CD4-positive, alpha-beta memory T cell (primary cell): ENCODE measurements at regions not wholly inside any gene's neighbourhood (a gene's known extent, or its start where the extent isn't known, plus 50 kb on each side); places are given as distances from the start of the nearest gene placed in this dataset.

ENCODE experiments used
- CTCF ChIA-PET: fragments of 350-600 bp; sonication (Branson Sonifier 250); formaldehyde crosslinking; loops from one replicate; lab custom pipeline; 2021; ENCODE audit warnings: inconsistent platforms; ENCODE audit not compliant: partially characterized antibody; lab: Charles Lee
- POLR2A ChIA-PET: fragments of 350-600 bp; sonication (Branson Sonifier 250); formaldehyde crosslinking; loops from one replicate; lab custom pipeline; 2021; ENCODE audit not compliant: partially characterized antibody; lab: Charles Lee
- DNase-seq, 5 donors: peaks; one replicate each; pipeline versions ENCODE4 v3.0.0 to v3.0.0-alpha.2; 2020 to 2022; ENCODE audit warnings: mixed read lengths in 1 of 5
- H3K27ac ChIP-seq: one replicate; pipeline ENCODE4 v1.7.0; 2013; ENCODE audit warnings: low read depth, low read length
- H3K27me3 ChIP-seq: 2 replicates; pipeline ENCODE4 v1.7.0; 2013; ENCODE audit warnings: mild to moderate bottlenecking, low read length, moderate library complexity; ENCODE audit not compliant: insufficient read depth
- H3K36me3 ChIP-seq: 2 replicates; pipeline ENCODE4 v1.7.0; 2013; ENCODE audit warnings: mild to moderate bottlenecking, low read length, moderate library complexity; ENCODE audit not compliant: insufficient read depth
- H3K4me1 ChIP-seq: 2 replicates; pipeline ENCODE4 v1.7.0; 2013; ENCODE audit warnings: mild to moderate bottlenecking, low read length, moderate library complexity; ENCODE audit not compliant: insufficient read depth
- H3K4me3 ChIP-seq, 2 donors: one replicate each; pipeline ENCODE4 v1.7.0; 2013; ENCODE audit warnings: low read length in 2 of 2, mild to moderate bottlenecking in 1 of 2
- H3K9me3 ChIP-seq, 2 donors: one replicate each; pipeline ENCODE4 v1.7.0; 2013; ENCODE audit warnings: low read length in 2 of 2, control low read depth in 1 of 2; ENCODE audit not compliant: control insufficient read depth in 1 of 2
- H3K27ac Mint-ChIP-seq, 7 donors: one replicate each; pipeline ENCODE4 v1.8.0; 2020 to 2021; ENCODE audit warnings: mixed read lengths in 7 of 7, mild to moderate bottlenecking in 6 of 7, inconsistent platforms in 3 of 7, moderate library complexity in 3 of 7
- H3K27me3 Mint-ChIP-seq, 2 donors: one replicate each; pipeline ENCODE4 v1.8.0; 2020 to 2021; ENCODE audit warnings: mixed read lengths in 2 of 2
- H3K36me3 Mint-ChIP-seq, 2 donors: one replicate each; pipeline ENCODE4 v1.8.0; 2020 to 2021; ENCODE audit warnings: mixed read lengths in 2 of 2, inconsistent platforms in 1 of 2, mild to moderate bottlenecking in 1 of 2
- H3K4me1 Mint-ChIP-seq, 4 donors: one replicate each; pipeline ENCODE4 v1.8.0; 2020 to 2021; ENCODE audit warnings: mixed read lengths in 4 of 4, mild to moderate bottlenecking in 1 of 4
- H3K4me3 Mint-ChIP-seq, 8 donors: one replicate each; pipeline ENCODE4 v1.8.0; 2020 to 2021; ENCODE audit warnings: mixed read lengths in 8 of 8, mild to moderate bottlenecking in 7 of 8, moderate library complexity in 6 of 8, inconsistent platforms in 3 of 8
- H3K9me3 Mint-ChIP-seq, 8 donors: one replicate each; pipeline ENCODE4 v1.8.0; 2020 to 2021; ENCODE audit warnings: mixed read lengths in 8 of 8, mild to moderate bottlenecking in 5 of 8, inconsistent platforms in 3 of 8, moderate library complexity in 1 of 8
- intact Hi-C: fragments of 100-400 bp; cut with micrococcal nuclease; formaldehyde crosslinking; loops from one replicate; pipeline ENCODE4 v1.15.1; 2023

DNA sequence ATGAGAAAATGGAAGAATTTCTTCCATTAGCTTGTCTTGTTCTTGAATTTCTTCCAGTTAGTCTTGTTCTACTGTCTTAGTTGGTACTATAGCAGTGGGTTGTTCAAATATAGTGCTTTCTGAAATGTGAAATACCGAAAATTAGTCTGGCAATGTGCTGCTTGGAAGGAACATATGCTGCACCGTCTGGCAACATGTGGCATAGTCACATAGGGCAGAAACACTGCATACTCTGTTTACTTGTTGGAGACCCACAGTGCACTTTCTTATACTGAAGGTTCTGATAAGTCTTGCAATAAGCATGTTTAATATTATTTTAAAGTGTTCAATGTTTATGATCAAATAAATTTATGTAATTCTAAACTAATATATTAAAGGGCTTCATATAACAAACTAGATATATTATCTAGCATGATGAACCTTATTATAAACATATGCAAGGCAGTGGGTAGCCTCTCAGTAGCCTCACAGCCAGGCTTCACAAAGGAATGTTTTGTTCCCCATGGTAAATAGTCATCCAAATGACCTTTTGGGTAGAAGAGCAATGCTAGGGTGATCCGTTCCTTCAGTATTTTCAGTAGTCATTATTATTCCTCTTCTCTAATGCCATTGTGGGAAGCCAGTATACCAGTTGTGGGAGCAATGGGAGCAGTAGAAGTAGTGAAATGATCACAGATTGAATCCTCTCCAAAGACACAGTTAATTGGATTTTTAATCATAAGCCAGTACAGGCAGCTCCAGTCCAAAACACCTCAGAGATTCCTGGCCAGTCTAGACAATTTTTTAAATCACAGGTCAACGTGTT is 1106.7 kb downstream of the DTWD2 start:
- intact Hi-C loops, result no loop called here
- no peaks in the 10 kb centered on the region for H3K27me3 ChIP-seq
- H3K4me3 ChIP-seq, result no peak overlapping the region
- Mint-ChIP-seq H3K36me3 (no peaks in the 10 kb centered on the region), H3K27ac (no peak overlapping the region), H3K4me3 (no peak overlapping the region), H3K27me3 (no peaks in the 10 kb centered on the region), H3K9me3 (peaks cover 0 to 9% (median 4%) of the 10 kb centered on the region in 8 donors), H3K4me1 (no peaks in the 10 kb centered on the region)
- H3K9me3 ChIP-seq, result no peaks in the 10 kb centered on the region
- no peaks in the 10 kb centered on the region for H3K36me3 ChIP-seq
- no peaks in the 10 kb centered on the region for H3K4me1 ChIP-seq
- no peak overlapping the region for H3K27ac ChIP-seq
- ChIA-PET CTCF (interaction anchor here (0.6 kb wide), 1 partner anchor 12 kb away, joined by 3 read pairs; no protein-coding TSS in a partner anchor), POLR2A (no interaction called here)
- DNase-seq, result no peak

DNA sequence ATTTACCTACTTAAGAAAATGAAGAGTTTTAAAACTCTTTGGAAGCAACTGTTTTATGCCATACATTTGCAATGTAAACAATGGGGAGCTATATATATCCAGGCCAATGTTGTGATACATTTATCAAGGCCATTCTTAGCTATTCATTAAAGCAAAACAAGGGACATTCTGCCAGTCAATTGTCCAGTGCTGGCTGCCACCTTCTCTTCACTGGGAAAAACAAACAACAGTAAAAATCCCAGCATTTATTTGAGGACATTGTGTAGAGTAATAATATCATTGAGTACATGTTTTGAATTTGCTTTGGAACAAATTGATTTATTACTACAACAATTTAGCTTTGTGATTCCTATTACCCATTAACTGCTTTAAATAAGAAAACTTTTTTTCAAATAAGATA is 1107.4 kb downstream of the DTWD2 start:
- Histone ChIP-seq H3K27me3 (no peaks in the 10 kb centered on the region), H3K9me3 (no peaks in the 10 kb centered on the region), H3K36me3 (no peaks in the 10 kb centered on the region), H3K27ac (no peak overlapping the region), H3K4me1 (no peaks in the 10 kb centered on the region), H3K4me3 (no peak overlapping the region)
- no peaks in the 10 kb centered on the region for H3K27me3 Mint-ChIP-seq
- H3K9me3 Mint-ChIP-seq, result peaks cover 0 to 9% (median 4%) of the 10 kb centered on the region in 8 donors
- H3K4me3 Mint-ChIP-seq, result no peak overlapping the region
- no peak overlapping the region for H3K27ac Mint-ChIP-seq
- H3K4me1 Mint-ChIP-seq, result no peaks in the 10 kb centered on the region
- no peak for DNase-seq
- intact Hi-C loops, result no loop called here
- H3K36me3 Mint-ChIP-seq, result no peaks in the 10 kb centered on the region
- ChIA-PET CTCF (interaction anchor here (0.6 kb wide), 1 partner anchor 11 kb away, joined by 3 read pairs; no protein-coding TSS in a partner anchor), POLR2A (no interaction called here)

- no peak overlapping the region for H3K27ac ChIP-seq
- no peak overlapping the region for H3K4me3 ChIP-seq
- intact Hi-C loops, result no loop called here
- no peak for DNase-seq
- no peaks in the 10 kb centered on the region for H3K36me3 ChIP-seq
- H3K9me3 Mint-ChIP-seq, result peaks cover 0 to 7% (median 3%) of the 10 kb centered on the region in 8 donors
- H3K4me1 ChIP-seq, result no peaks in the 10 kb centered on the region
- no peaks in the 10 kb centered on the region for H3K4me1 Mint-ChIP-seq
- ChIA-PET POLR2A (no interaction called here), CTCF (no interaction called here)
- H3K27me3 ChIP-seq, result no peaks in the 10 kb centered on the region
- no peak overlapping the region for H3K27ac Mint-ChIP-seq
- H3K4me3 Mint-ChIP-seq, result no peak overlapping the region
- no peaks in the 10 kb centered on the region for H3K27me3 Mint-ChIP-seq
- no peaks in the 10 kb centered on the region for H3K36me3 Mint-ChIP-seq
- no peaks in the 10 kb centered on the region for H3K9me3 ChIP-seq
Observed at GRCh38 chr5:117877731-117878130, 1110.6 kb downstream of the DTWD2 start.

DNA sequence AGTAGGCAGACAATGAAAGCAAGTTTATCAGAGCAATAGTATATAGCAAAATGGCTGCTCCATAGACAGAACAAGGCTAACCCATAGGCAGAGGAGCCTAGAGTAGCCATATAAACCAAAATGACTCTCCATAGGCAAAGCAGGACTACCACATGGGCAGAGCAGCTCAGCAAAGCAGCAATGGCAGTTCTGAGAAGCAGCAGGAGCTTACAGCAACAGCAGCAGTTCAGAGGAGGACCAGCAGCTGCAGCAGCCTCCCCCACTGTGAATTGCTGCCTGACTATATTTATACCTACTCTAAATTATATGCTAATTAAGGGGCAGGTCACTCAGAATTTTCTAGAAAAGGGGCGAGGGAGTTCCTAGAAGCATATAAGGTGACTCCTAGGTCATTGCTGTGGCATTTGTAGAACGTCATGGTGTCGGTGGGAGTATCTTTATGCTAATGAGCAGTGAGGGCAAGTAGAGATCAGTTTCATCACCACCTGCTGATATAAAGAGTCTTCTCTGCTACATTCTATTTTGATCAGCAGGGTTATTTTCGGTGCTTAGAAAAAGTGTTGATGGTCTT is 1115.5 kb downstream of the DTWD2 start:
- Mint-ChIP-seq H3K4me3 (no peak overlapping the region), H3K27me3 (no peaks in the 10 kb centered on the region), H3K4me1 (no peaks in the 10 kb centered on the region), H3K27ac (no peak overlapping the region), H3K36me3 (no peaks in the 10 kb centered on the region), H3K9me3 (peaks cover 0 to 12% (median 6%) of the 10 kb centered on the region in 8 donors)
- Histone ChIP-seq H3K36me3 (no peaks in the 10 kb centered on the region), H3K4me3 (no peak overlapping the region), H3K4me1 (no peaks in the 10 kb centered on the region), H3K27me3 (no peaks in the 10 kb centered on the region), H3K27ac (no peak overlapping the region), H3K9me3 (no peaks in the 10 kb centered on the region)
- DNase-seq, result no peak
- intact Hi-C loops, result no loop called here
- ChIA-PET POLR2A (no interaction called here), CTCF (no interaction called here)

- H3K9me3 ChIP-seq, result no peaks in the 10 kb centered on the region
- Mint-ChIP-seq H3K36me3 (no peaks in the 10 kb centered on the region), H3K27me3 (no peaks in the 10 kb centered on the region), H3K27ac (no peak overlapping the region), H3K4me1 (no peaks in the 10 kb centered on the region), H3K4me3 (no peak overlapping the region), H3K9me3 (peaks cover 0 to 12% (median 7%) of the 10 kb centered on the region in 8 donors)
- no peaks in the 10 kb centered on the region for H3K4me1 ChIP-seq
- H3K27ac ChIP-seq, result no peak overlapping the region
- intact Hi-C loops, result no loop called here
- H3K27me3 ChIP-seq, result no peaks in the 10 kb centered on the region
- no peaks in the 10 kb centered on the region for H3K36me3 ChIP-seq
- POLR2A ChIA-PET, result no interaction called here
- DNase-seq, result no peak
- H3K4me3 ChIP-seq, result no peak overlapping the region
- CTCF ChIA-PET, result interaction anchor here (0.6 kb wide), 1 partner anchor 11 kb away, joined by 3 read pairs; no protein-coding TSS in a partner anchor
Observed at GRCh38 chr5:117869596-117869995, 1118.8 kb downstream of the DTWD2 start.

DNA sequence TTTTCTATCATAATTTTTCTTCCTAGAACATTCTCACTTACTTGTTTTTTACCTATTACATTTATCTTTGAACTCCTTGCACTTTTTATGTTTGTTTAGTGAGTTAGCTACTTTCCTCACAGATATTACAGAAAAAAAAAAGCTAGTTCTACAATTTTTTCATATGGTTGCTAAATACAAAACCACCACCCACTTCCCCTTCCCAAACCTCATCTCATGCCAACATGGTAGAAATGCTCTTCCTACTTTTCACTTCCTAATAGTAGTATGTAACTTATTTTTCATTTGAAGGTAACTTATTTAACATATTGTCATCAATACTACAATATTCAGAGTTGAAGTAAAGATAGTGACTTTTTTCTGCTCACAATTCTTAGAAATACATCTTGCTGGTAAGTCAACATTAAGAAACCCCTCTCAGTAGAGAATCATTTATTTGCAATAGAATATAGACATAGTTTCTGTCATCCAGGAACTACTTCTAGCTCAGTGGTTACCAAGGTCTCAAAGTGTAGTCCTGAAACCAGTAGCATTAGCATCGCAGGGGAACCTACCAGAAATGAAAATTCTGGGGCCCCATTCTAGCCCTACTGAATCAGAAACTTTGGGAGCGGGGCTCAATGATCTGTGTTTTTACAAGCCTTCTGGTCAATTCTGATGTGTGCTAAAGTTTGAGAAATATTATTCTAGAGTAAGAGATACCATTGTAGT is 1124.6 kb downstream of the DTWD2 start:
- Mint-ChIP-seq H3K36me3 (no peaks in the 10 kb centered on the region), H3K4me1 (no peaks in the 10 kb centered on the region), H3K9me3 (peaks cover 0 to 6% (median 3%) of the 10 kb centered on the region in 8 donors), H3K4me3 (no peak overlapping the region), H3K27me3 (no peaks in the 10 kb centered on the region), H3K27ac (no peak overlapping the region)
- no peak for DNase-seq
- CTCF ChIA-PET, result no interaction called here
- POLR2A ChIA-PET, result no interaction called here
- no peak overlapping the region for H3K4me3 ChIP-seq
- no peak overlapping the region for H3K27ac ChIP-seq
- intact Hi-C loops, result no loop called here
- no peaks in the 10 kb centered on the region for H3K27me3 ChIP-seq
- H3K9me3 ChIP-seq, result no peaks in the 10 kb centered on the region
- H3K36me3 ChIP-seq, result no peaks in the 10 kb centered on the region
- no peaks in the 10 kb centered on the region for H3K4me1 ChIP-seq

- CTCF ChIA-PET, result no interaction called here
Observed at GRCh38 chr5:117860550-117860949, 1127.8 kb downstream of the DTWD2 start.

More at GRCh38 chr5:117860550-117860949, 1127.8 kb downstream of the DTWD2 start:
- Mint-ChIP-seq H3K36me3 (no peaks in the 10 kb centered on the region), H3K27ac (no peak overlapping the region), H3K4me1 (no peaks in the 10 kb centered on the region), H3K27me3 (no peaks in the 10 kb centered on the region), H3K4me3 (no peak overlapping the region), H3K9me3 (peaks cover 0 to 14% (median 7%) of the 10 kb centered on the region in 8 donors)
- POLR2A ChIA-PET, result no interaction called here
- Histone ChIP-seq H3K27ac (no peak overlapping the region), H3K36me3 (no peaks in the 10 kb centered on the region), H3K9me3 (no peaks in the 10 kb centered on the region), H3K4me1 (no peaks in the 10 kb centered on the region), H3K4me3 (no peak overlapping the region), H3K27me3 (no peaks in the 10 kb centered on the region)
- intact Hi-C loops, result no loop called here
- no peak for DNase-seq
